GM21528 (cell line): ENCODE measurements at regions not wholly inside any gene's neighbourhood (a gene's known extent, or its start where the extent isn't known, plus 50 kb on each side); places are given as distances from the start of the nearest gene placed in this dataset.

ENCODE experiments used
- ATAC-seq: cut with Tn5 transposase; IDR thresholded peaks from one replicate; pipeline ENCODE4 v1.9.1; 2021; ENCODE audit warnings: mild to moderate bottlenecking, moderate library complexity; ENCODE audit not compliant: unreplicated experiment, low FRiP score

DNA sequence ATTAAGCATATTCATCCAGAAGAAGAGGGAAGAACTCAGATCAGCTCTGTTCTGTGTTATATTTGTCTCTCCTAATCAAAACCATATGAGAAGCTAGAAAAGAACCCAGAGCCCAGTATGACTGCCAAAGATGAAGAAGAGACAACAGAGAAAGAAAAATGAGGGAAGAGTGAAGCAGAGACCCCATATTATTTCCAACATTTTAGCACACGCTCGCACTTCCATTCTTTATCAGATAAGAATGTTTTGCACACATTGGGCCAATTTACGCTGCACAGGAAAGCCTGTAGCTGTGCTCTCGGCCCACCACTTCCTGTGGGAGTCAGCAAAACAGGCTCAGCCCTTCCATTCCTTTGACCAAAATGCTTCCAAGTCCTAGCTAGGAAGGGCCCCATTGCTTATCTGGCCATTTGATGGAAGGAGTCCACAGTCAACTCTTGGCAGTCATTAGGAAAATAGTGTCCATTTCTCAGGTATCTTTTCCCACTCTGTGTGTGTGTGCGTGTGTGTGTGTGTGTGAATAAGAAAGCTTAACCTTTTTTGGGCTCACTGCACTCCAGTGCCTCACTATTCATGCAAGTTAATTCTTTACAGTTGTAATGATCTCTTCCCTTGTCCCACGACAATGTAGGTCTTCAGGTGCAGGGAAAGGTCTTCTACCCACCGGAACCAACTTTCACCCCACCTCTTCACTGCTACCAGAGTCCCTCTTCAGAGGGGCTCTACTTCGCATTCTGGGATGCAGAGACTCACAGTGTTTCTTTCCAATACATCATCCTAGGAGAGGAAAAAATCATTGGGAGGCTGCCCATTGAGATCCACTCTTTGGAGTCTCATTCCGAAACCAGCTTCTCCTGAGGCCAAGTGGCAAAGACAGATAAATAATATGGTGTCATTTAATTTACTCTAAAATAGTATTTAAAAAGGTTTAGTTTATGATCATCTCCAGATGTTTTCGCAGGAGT lies 237.5 kb downstream of the COG6 start:
- ATAC-seq, result no peak

DNA sequence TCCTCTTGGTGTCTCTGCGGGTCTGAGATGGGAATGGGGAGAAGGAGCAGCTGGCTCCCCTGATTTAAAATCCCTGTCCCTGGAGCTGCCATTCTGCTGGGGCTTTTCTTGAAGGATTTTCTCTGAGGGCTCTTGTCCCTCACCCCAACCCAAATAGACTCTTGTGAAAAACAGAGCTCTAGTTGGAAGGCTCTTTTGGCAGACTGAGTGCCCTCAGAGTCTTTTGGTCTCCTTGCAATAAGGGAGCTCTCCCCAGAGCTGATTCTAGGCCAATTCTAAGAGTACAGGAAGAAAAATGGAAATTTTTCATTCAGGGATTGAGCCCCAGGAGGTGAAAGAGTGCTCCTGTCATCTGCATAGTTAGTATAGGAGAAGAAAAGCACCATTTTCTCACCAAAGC lies 238.3 kb downstream of the COG6 start:
- no peak for ATAC-seq

DNA sequence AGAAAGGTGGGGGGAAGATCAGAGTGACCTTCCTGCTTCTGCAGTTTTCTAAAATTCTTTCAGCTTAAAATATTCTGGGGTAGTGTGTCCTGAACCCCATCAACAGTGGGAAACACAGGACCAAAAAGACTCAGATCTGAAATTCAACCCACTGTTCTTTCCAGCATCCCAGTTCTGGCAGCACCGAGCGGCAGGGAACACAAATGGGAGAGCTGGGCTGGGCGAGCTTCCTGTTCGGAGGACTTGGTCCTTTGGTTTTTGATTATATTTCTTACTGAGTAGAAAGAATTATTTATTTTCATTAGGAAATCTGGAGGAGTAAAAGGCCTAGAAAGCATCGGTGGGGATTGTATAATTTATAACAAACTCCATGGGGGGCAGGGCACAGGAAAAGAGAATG lies 239.1 kb downstream of the COG6 start:
- ATAC-seq, result no peak

DNA sequence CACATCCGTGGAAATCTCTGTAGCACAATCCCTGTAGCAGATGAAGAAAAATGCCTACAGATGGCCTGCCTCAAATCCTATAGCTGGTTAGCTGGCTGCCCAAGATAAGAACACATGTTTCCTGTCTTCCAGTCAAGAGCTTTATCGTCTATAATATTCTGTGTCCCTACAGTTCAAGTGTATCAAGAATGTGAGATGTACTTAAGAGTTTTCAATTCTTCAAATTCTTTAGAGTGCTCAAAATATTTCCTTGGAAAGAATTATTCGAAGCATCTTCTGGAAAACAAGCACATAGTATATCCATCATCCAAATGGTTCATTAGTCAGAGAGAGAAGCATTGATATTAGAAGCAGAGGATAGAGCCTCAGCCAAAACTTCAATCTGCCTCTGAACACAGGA lies 239.8 kb downstream of the COG6 start:
- ATAC-seq, result no peak

DNA sequence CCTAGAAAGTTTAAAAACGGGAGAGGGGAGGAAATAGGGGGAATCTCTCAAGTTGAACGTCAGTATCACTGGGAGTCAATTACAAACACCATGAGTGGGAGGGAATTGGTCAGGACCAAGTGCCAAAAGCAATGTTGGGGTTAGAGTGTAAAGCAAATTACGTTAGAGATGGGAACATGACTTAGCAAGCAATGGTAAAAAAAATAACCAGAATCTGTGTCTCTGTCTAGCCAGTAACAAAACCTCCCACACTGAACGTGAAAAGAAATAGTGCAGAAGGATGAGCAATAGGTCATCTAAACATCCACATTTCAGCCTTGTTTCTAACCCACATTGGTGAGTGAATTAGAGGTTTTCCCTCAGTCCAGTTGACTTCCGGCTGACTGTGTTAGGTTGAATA lies 242.2 kb downstream of the COG6 start:
- no peak for ATAC-seq

DNA sequence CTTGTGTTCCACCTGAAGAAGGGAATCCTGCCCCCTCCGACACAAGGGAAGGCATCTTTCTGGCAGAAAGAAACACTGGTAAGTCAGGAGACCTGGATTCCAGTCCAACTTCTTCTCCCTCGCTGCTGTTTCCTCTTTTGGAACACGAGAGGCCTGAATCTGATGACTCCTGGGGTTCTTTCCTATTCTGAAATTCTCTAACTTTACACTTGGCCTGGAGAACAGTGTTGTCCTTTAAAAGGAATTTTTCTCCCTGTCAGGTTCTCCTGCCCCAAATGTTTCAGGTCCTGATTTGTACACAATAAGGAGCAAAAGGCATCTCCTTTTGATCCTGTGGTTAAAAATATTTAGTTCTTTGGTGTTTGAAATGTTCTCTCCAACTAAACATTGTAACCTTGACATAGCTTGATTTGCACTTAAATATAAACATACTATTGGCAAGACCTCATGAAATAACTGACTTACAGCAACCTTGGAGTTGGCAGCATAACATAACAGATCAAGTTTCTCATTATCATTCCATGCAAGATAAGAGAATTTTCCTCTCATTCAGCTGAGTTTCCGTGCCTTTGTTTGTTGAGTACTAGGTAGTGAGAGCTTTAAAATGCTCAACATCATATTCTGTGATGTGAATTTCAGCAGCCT lies 244.8 kb downstream of the COG6 start:
- no peak for ATAC-seq

DNA sequence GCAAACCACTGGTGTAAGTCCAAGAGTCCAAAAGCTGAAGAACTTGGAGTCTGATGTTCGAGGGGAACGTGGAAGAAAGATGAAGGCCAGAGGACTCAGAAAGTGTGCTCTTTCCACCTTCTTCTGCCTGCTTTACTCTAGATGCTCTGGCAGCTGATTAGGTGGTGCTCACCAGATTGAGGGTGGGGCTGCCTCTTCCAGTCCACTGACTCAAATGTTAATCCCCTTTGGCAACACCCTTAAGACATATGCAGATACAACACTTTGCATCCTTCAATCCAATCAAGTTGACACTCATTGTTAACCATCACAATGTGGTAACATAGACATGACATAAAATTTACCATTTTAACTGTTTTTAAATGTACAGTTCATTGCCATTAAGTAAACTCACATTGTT lies 249.5 kb downstream of the COG6 start:
- no peak for ATAC-seq

DNA sequence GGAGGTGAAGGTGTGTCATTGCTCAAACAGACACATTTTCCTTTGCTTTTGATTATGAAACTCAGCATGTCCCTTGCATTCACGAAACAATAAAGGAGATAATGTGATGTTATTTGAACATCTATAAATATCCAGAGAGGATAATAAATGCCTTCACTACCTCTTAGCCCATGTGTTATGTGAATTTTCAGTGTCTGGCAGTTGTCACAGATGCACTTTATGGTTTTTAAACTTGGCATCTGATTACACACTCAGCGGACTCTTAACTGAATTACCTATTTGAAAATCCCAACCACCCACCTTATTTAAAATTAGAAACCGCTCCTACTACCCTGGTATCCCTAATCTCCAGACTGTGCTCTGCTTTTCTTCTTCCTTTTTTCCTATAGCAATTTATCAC lies 254.2 kb downstream of the COG6 start:
- ATAC-seq, result no peak

DNA sequence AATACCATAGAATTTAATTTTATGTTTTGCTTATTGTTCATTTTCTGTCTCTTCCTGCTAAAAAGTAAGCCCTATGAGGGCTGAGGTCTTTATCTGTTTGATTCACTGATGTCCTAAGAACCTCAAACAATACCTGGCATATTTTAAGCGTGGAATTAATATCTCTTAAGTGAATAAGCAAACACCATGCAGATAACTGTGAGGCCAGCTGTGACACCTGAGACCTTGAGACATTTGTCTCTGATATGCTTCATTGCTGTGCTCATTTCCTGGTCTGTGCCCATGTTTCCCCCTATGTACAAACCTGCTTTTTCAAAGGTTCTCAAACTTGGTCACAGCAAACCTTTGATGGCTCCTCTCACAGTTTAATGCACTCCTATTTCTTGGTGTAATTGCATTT lies 254.6 kb downstream of the COG6 start:
- ATAC-seq, result no peak

DNA sequence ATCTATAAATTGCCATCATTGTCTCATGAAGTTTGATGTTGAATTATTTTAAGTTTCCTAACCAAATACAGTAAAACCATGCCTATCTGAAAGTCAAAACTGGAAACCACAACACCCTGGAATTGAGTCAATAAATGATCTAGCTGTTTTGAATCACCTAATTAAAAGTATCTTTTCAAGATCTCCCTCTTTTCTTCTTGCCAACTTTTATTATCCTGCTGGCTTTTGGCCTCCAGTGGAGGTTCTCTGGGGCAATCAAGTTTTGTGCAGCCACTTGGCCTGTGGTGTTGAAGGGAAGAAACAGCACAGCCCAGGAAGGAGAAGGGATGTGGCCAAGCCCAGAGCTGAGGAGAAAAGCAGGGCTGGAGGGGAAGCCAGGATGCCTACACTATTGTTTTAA lies 255.4 kb downstream of the COG6 start:
- ATAC-seq, result no peak

DNA sequence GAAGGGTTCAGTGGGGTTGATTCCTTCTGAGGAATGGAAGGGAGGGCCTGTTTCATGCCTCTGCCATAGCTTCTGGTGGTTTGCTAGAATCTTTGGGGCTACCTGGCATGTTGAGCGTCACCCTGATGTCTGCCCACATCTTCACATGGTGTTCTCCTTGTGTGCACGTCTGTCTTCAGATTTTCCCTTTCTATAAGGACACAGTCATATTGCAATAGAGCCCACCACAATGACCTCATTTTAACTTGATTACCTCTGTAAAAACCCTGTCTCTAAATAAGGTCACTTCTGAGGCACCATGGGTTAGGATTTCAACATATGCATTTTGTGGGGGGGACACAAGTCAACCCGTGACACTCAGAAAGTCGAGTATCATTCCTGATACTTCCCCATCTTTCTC lies 257.9 kb downstream of the COG6 start:
- no peak for ATAC-seq

DNA sequence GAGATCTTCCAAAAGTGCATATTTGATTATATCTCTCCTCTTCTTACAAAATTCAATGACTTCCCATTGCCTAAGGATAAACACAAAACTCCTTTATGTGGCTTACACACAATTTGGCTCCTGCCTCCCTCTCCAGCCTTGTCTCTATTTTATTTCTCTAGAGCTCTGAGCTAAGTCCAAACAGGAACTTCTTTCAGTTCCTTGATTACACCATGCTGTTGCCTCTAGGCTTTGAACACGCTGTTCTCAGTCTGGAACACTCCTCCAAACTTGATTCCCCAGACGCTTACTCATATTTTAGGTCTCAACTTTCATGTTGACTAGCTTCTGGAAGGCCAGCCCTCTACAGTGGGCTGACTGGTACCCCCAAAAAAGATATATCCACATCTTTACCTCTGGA lies 258.5 kb downstream of the COG6 start:
- no peak for ATAC-seq

DNA sequence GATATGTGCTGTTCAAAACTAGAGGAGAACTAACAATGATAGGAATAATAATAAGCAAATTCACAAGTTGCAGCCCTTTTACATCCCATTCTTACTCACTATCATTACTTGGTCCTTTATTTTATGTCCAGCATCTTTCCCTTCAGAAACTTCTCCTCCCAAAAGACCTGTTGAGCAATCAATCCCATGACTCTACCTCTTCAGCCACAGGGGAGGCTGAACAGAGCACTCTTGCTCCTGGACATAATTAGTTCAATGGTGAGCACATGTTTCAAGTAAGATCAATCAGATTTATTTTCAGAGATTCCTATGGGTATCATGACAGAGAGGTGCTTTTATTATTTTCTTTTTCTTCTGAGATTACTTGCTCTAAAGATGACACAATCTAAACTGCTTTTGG lies 260.0 kb downstream of the COG6 start:
- no peak for ATAC-seq

DNA sequence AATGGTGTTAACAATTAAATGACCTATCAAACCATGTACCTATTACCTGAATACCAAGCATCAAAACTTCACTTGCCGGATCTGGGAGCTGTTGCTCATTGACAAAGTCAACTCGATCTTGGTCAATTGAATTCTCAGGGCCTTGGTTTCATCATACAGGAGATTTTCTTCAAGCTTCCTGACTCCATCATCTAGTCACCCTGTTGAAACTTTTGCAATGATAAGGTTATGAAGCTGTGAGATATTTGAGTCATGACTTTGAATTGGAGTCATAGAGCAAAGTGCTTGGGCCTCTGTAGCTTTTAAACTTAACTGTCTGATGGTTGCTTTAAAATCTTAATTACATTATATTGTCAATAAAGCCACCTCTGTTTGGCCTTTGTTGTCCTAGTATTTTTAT lies 260.9 kb downstream of the COG6 start:
- ATAC-seq, result no peak

DNA sequence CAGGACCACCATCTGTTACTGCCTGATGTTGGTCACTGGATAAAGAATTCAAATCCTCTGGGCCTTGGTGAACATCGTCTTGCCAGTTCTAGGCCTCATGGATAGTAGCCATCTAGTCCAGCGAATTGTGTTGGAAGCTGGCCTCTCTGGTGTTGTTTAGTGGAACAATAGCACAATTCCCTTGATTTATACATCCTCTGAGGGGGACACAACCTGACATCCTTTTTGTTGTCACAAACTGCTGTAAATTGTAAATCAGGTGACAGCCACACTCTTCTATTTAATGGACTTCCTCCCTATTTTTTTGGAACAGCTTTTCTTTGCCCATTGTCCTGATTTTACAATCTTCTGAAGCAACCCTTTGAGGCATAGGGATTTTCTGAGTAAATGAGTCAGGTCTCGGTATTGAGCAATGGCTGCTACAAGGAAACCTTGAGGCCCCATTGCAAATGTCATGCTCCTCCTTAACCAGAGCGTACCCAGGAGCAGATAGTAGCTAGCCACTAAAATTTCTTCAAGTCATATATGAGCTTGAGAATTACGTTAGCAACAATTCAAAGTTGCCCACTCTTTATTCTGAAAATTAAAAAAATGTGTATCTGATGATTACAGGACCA lies 263.3 kb downstream of the COG6 start:
- no peak for ATAC-seq

DNA sequence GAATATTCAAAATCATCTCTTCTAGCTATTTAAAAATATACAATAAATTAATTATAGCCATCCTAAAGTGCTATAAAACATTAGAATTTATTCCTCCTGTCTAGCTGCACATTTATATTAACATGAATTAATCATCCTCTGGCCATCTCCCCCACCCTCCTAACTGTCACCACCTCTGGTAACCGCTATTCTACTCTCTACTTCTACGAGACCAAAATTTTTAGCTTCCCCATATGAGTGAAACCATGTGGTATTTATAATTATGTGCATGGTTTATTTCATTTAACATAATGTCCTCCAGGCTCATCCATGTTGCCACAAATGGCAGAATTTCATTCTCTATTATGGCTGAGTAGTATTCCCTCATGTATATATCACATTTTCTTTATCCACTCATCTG lies 265.2 kb downstream of the COG6 start:
- ATAC-seq, result no peak

DNA sequence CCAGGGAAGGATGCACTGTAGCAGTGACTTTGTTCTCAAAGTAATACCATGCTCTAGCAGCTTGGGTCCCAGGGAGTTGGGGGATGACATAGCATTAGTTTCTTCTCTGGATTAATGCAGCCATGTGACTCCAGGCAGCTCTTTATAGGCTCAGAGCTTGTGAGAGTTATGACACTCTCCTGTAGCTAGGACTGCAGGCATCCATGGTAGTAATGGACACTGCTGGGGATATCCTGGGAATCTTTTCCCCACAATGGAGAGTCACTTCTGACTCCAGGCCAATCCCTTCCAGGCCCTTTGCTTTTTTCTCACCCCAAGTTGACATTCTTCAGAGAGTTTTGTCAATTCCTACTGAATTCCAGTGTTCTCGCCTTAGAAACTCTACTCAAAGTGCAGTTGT lies 270.9 kb downstream of the COG6 start:
- ATAC-seq, result no peak

DNA sequence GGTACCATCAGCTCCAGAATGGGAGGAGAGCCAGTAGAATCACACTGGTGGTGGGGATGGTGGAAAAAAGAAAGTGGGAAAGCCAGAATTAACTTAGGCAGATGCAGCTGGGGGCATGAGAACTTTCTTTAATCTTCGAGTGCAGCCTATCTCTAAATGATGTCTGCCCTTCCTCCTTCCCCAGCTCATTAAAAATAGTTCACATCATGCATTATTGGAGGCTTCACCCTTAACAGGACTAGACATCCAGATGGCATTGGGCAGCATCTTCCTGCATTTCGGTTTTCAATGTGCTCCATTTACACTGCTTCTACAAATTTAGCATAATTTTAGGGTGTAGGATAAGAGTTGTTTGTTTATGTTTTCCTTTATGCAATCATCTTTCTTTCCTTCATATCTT lies 272.8 kb downstream of the COG6 start:
- no peak for ATAC-seq

DNA sequence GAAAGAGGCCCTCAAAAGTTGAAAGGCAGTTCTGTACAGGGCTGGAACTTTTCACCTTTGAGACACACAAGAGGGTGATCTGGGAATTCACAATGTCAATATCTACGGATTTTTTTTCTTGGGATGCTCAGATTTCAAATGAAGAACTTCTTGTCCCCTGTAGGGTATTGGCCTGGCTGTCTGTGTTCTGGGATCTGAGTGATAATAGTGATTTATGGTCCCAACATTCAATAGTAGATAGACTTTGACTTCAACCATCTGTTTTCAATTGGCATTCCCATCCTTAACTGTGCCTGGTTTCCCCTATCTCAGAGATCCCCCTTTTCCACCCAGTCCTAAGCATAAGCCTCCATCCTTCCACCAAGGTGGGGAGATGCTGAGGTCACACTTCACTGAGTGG lies 274.1 kb downstream of the COG6 start:
- no peak for ATAC-seq

DNA sequence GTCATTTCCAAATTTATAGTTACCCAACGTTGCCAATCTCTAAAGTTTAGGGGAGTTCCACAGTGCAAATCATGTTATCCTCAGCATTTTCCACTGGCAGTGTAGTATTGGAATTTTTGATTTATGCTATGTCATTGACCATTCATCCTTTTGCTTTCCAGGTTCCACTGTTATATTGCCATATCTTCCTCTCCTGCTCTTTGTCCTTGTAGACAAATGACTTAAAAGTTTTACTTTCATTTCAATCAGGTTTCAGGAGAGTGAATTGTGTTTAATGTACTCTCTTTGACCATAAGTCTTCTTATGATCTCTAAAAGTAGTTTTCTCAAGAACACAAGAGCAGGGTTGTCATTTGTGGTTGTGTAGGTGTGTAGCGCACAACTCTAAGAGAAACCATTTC lies 274.6 kb downstream of the COG6 start:
- no peak for ATAC-seq

DNA sequence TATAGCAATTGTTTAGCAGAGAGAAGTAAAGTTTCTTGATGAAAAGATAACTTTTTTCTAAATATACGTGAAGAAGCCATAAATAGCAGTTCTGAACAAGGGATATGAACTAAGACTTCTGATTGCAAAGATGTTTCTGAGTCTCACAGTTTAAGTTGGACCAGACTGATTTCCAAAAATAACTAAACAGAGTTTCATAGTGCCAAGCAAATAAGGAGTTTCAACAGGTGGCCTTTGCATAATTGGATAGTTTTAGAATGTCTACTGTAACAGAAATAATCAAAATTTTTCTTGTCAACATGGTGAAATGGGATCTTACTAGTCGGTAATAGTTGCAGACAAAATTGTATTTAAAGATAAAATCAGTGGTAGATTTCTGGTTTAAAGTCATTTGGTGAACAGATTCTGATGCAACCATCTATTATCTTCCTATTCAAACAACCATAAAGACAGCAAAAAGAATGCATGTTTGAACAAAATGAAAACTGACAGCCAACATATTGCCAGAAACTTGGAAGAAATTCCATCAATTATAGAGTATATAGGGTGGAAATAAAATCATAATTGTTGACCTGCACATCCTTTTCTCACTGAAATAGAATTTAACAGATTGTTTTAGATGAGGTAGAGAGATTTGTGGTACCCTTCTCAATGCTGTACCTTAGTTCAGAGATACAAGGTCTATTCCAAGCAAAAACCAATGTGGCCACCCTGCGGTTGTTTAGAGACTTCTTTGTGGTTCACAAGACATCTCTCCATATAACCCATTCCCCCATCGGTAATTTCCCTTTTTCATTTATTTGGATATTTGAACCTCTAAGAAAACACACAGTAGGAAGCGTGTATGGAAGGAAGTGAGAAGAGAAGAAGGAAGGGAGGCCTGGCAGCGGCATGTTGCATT lies 275.3 kb downstream of the COG6 start:
- ATAC-seq, result no peak
